Colon (tissue), 2 donors: ENCODE measurements at regions not wholly inside any gene's neighbourhood (a gene's known extent, or its start where the extent isn't known, plus 50 kb on each side); places are given as distances from the start of the nearest gene placed in this dataset.

Experiments
- FAIRE-seq: peaks from 2 replicates; lab custom pipeline; 2012; peaks lifted over from hg19 to GRCh38; lab: Jason Lieb, UNC
- donor health status: control.
- donor health status: control.

DNA sequence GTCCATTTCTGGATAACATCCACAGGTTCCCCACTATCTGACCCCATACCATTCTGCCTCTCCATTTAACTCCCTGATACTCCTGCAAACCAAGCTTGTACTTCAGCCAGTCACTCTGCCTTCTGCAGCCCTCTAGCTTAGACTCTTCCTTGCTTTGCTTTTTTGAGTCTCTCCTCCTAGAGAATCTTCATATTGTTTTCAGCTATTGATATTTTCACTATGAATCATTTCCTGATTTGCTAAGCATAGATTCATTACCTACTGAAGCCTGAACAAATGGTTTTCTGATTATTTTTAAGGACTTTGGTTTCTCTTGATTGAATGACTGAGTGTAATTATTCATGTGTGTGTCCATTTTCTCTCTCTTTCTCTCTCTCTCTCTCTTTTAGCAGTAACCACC is 2102.3 kb upstream of the CELF4 start:
- FAIRE-seq, result no peak

DNA sequence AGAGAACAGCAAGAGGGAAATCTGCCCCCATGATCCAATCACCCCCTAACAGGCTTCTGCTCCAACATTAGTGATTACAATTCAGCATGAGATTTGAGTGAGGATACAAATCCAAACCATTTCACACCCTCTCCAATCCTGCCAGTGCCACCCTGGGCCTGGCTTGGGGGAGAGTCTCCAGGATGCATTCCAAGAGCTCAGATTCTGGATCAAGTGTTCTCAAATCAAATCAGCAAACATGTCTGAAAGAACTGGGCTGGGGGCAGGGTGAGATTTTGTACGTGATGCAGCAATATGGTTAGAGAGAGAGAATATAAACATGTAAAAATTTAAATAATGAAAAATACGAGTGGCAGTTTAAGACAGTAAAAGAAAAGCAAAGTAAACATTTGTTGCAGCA is 2100.9 kb upstream of the CELF4 start:
- no peak for FAIRE-seq

DNA sequence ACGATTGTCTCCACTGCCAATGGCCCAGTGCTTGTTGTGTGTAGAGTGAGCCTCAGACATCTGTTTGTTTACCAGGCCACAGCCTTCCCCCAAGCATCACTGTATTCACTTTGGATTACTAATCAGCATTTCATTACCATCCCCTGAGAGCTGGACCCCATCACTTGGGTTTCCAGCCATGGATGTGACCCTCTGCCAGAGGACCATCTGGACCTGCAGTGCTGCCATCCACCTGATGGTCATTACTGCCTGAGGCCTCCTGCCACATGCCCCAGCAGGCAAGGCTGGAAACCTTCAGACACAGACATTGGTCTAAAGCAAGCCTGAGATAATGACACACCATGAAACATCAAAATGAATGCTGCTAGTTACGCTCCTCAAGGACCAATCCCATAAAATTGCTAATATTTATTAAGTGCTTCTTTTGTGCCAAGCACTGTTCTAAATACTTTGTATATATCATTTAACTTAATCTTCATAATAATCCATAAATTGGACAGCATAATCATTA is 2096.3 kb upstream of the CELF4 start:
- no peak for FAIRE-seq

DNA sequence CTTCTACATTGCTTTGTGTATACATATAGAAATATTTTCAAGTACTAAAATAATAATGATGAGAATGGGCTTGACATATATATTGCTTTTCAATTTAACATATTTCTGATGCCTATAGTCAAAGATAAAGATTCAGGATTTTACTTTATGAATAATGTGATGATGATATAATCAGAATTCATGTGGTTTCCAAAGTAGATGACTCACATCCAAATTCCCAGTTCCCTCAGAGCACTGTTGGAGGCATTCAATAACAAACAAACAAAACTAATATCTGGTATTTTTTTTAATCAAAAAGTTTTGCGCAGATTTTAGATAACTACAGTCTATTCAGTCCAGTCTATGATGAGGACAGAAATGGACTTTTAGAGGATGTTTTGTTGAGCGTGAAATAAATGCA is 2094.5 kb upstream of the CELF4 start:
- no peak for FAIRE-seq

DNA sequence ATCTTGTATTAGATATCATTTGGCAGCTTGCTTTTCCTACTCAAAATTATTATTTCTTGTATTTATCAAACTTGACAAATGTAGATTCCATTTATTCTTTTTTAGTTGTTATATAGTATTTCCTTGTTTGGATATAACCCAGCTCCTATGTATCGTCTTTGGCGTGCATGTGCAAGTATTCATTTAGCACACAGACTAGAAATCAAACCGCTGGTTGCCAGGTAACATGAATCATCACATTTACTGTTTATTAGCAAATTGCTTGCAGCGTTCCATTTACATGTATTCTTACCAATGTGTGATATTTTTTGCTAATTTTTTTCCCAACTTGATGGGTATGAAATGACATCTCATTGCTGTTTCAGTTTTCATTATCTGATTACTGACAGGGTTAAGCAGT is 2089.7 kb upstream of the CELF4 start:
- FAIRE-seq, result no peak

DNA sequence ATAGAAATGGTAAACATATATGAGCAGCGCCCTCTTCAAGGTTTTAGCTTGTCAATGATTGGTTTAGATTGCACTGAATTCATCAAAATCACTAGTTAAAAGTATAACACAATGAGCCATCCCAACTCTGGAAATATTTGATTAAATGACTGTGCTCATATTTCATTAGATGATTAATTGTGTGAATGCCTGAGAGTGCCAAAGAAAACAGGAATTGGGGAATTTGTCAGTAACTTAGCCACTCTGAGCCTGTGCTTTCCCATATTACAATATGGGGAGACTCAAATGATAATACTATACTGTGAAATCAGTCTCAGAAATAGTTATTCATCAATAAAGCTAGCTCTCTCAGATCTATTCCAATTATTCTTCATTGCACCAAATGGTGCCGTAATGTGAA is 2087.6 kb upstream of the CELF4 start:
- FAIRE-seq, result no peak

DNA sequence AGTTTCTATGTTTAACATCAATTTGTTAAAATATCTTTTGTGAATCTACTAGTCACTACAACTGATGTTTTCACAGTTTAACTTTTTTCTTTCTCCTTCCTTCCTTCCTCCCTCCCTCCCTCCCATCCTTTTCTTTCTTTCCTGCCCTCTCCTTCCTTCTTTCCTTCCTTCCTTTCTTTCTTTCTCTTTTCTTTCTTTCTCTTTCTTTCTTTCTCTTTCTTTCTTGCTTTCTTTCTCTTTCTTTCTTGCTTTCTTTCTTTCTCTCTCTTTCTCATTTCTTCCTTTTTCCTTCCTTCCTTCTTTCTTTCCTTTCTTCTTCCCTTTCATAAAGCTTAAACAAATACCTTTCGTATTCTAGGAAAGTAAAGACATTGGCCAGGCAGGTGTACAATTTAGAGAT is 2083.0 kb upstream of the CELF4 start:
- no peak for FAIRE-seq

DNA sequence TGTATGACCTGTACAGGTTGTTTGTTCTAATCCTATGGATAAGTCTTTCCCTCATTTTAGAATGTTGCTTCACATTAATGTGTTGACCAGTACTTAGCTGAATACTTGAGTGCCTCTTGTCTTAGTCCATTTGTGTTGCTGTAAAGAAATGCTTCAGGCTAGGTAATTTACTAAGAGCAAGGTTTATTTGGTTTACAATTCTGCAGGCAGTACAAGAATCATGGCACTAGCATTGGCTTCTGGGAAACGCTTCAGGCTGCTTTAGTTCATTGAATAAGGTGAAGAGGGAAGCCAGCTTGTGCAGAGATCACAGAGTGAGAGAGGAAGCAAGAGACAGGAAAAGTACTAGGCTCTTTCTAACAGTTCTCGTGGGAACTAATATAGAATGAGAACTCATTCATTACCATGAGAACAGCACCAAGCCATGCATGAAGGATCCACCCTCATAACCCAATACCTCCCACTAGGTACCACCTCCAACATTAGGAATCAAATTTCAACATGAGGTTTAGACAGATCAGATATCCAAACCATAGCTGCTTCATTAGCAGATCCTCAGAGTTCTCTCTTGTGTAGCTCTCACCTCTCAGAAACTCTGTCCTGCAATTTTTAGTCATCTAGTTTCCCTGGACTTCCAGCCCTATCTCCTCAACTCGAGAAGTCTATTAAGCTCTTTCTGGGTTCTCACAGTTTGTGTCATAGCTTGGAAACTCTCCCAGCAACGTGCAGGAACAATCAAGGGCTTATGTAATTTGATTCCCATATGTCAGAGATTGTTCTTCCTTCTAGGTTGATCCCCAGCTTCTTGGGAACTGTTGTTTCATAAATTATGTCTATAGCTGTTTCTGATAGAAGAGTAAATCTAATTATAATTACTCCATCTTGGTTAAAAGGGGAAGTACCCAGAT is 2082.3 kb upstream of the CELF4 start:
- no peak for FAIRE-seq

DNA sequence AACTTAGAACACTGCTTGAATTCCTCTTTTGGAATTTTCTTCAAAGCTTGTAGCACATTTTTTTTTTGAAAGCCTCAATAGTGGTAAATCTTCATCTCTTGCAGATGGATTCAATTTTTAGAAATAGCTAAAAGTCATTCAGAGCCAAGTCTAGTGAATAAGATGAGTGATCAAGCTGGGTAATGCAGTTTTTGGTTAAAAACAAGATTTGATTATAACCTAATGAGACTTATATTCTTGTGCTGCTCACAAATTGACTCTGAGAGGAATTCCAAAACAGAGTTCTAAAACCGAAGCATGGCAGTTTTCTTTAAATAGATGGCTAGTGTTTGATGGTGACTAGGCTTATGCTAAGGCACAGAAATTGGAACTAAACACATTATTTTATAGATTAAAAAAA is 2072.6 kb upstream of the CELF4 start:
- no peak for FAIRE-seq

DNA sequence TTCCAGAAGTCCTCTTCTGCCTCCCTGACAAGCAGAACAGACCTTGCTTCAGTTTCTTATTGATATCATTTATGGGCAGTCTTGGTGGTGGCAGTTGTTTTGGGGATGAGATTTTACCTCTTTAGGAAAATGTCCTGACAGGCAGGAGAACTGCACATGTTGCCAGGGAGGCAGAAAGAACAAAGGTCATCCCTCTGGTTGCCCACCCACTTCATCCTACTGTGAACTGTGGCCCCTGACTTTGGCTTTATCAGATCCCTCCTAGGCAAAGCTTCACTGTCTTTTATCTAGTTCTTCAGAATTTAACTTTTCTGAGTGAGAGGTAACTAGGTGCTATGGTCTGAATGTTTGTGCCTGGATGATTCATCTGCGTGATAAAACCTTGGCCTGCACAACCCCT is 2071.3 kb upstream of the CELF4 start:
- FAIRE-seq, result no peak

DNA sequence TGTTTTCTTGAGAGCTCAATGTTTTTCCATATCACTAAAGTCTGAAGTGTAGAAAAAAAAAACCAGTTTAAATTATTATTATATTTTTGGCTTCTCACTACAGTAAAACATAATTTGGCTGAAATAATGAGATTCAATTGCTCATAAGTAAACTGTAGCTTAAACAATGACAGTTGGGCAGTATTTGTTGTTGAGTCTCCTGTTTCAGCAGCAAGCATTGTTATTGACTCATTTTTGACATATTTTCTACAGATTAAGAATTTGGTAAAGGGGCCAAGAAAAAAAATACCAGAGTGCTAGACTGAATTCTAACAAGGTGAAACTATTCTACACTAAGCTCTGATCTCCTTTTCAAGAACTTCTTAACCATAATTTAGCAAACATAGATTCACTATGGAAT is 2070.4 kb upstream of the CELF4 start:
- no peak for FAIRE-seq

DNA sequence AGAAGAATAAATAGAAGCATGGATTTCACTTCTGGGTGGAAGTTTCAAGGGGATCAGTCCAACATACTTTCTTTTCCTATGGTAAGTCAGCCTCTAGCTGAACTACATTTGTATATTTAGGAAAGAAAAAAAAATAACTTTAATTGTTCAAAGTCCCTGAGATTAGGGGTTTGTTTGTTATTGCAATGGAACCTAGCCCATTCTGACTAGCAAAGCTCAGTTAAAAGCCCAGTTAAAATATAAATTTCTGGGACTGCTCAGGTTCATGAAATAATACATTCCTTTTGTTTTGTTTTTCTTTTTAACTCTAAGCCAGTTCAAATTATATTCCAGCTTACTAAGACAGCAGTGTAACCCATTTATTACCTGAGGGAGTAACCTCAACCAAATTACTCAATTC is 2069.6 kb upstream of the CELF4 start:
- FAIRE-seq, result no peak

DNA sequence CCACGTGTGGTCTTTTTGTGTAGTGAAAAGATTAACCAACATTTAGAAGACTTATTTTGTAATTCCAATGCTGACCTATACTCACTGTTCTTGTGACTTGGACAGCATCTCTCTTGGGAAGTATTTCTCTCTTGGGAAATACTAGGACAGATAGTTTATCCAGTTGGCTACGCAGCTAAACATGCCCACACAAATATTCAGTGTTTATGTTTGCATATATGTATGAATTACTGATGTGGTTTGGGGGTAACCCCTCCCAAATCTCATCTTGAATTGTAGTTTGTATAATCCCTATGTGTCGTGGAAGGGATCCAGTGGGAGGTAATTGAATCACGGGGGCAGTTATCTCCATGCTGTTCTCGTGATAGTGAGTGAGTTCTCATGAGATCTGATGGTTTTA is 2062.3 kb upstream of the CELF4 start:
- no peak for FAIRE-seq

DNA sequence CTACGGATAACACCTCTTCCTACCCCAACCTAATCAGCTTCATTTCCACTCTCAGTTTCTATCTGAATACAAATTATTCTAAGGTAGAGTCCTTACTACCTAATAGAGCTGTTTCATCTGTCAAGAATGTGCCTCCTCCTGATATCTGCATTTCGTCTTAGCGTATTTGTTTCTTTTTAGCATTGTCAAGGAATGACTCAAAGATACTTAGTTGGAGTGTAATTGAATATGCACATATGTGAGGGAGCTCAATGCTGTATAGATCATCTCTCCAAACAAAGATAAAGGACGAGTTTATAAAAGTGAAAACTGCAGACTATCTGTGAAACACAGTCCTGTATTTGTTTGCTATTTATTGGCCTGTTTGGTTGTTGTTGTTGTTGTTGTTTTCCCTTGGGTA is 2059.4 kb upstream of the CELF4 start:
- FAIRE-seq, result no peak

DNA sequence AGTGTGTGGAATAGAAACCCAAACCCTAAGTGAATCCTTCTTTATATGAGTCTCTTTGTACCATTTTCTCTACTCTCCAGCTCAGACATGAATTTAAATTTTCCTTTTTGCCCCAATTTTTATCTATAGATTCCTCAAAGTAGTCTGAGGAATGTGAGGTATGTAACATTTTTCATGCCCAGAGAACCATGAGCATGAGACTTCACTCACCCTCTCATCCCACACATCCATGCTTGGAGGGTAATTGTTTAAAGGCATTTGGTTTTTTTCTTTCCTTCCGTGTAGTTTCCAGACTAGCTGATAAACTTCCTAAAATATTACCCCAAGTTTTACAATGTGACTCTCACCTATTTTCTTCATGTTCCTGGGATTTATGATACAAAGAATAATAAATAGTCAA is 2056.8 kb upstream of the CELF4 start:
- FAIRE-seq, result no peak

DNA sequence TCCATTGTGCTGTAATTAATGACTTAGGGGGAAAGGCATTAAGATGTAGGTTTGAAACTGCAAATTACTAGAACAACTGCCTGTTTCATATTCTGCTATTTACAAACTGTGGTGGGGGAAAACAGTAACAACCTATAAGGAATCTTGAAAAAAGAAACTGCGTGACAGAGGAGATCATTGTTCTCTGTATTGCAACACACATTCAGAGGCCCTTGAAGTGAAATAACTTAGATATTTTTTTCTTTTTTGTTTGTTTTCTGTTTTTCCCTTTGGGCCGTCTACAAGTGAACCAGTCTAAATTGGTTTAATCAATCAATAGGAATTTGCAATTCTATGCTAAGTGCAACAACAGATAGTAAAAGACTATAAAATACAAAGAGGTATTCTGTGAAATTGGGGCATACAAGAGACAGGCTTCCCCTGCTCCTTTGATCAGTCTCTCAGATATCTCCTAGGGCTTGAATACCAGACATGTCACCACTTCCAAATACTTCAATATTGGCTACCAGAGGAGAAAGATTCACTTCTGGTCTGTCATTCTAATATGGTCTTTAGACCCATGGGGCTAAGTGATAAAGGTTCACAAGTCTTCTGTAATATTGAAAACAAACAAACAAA is 2055.1 kb upstream of the CELF4 start:
- FAIRE-seq, result no peak

DNA sequence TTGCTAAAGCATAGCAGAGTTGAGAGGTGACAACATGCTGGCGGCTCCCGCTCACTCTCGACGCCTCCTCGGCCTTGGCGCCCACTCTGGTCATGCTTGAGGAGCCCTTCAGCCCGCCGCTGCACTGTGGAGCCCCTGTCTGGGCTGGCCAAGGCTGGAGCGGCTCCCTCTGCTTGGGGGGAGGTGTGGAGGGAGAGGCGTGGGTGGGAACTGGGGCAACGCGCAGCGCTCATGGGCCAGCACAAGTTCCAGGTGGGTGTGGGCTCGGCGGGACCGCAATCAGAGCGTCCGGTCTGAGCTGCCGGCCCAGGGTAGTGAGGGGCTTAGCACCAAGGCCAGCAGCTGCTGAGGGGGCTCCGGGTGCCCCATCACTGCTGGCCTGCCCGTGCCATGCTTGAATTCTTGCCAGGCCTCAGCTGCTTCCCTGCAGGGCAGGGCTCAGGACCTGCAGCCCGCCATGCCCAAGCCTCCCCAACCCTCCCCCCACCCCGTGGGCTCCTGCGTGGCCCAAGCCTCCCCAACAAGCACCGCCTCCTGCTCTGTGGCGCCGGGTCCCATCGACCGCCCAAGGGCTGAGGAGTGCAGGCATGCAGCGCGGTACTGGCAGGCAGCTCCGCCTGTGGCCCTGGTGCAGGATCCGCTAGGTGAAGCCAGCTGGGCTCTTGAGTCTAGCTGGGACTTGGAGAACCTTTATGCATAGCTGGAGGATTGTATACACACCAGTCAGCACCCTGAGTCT is 2052.8 kb upstream of the CELF4 start:
- FAIRE-seq, result no peak

DNA sequence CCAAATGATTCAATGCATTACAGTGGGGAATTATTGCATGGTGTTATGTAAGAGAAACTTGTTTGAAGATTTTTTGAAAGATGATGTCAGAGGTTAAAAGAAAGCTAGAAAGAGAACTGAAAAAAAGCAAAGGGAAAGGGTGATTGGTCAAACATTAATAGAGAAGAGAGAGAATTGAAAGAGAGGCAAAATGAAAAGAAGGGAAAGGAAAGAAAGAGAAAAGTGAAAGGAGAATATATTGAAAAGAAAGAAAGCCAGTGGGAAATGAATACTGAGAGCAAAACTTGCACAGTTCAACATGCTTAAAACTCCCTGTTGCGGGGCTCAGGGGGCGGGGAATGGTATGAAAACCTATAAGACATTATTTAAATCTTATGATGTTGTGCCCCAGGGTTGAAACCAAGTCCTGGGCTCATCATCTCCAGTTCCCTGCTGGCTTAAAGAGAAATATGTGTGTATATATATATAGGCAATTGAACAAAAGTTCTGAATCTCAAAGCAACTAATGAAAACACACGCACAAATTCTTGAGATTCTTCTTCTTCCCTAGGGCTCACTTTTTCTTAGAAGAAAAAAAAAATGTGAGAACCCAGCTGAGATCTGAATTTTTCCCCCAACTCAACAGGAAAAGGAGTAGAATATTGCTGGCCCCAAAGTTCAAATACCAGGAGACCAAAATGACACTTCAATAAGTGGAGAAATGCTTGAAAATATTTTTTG is 2045.9 kb upstream of the CELF4 start:
- no peak for FAIRE-seq

DNA sequence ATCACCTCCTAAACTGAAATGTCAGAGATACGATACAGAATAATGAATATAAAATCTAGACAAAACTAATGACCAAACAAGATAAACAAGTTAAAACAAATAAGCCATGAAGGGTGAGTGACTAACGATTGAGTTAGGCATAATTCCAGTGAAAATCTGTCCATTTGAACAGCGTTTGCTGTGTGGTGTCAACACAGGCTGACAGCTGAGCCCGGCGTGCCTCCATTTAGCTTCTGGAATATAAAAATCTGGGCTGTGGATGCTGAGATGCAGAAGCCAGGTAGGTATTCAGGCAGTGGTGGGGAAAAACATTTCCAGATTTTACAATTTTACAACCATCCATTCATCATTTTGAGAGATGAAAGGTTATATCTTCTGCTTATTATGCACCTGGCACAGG is 2041.4 kb upstream of the CELF4 start:
- FAIRE-seq, result no peak

DNA sequence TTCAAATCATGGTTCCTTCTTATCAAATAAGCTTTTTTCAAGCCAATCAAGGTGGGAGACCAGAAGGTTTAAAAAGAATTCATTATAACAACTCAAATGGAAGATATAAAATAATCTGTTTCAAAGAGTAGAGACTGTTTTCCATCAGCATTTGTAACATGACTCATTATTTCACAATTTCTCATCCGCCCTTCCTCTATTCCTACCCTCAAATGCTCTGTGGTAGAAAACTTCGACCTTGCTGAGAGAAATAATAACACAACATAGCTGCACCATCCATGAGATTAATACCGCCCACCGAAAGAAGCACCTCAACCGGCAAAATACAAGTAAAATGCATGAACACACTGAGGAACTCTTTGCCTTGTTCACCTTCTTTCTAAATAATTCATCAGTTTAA is 2039.2 kb upstream of the CELF4 start:
- FAIRE-seq, result no peak

DNA sequence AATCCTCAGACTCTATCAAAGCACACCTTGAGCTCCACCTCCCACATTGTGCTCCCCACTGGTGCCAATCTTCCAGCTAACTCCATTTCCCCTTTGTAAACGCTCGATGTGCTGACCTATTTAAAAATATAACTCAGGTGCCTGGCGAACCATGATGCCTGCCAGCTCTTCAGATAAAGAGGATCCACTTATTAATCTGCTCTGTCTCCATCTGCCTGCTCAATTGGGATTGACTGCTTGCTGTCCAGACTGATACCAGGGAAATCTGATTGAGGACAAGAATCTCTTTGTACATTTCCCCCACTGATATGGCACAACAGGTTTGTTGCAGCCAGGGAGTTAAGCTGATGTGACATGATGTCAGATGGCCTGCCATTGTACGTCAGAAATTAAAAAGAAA is 2036.5 kb upstream of the CELF4 start:
- no peak for FAIRE-seq

DNA sequence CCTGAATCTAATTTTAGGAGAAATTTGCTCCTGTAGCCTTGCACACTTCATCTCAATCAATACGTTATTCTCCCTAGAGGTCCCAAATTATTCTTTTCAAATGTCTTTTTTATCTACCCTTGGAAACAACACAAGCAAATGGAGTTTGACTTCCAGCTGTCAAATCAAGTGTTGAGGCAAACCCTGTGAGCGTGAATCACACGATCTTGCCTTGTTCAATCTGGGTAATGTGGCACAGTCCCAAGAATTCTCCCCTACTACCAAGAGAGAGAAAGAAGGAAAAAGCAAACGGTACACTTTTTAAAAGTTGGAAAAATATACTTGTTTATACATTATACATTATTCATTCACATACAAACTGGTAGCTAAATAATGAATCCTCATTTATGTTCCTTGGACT is 2035.3 kb upstream of the CELF4 start:
- no peak for FAIRE-seq
